NCI-H345 treated with DMSO at 0.1 percent for 48 hours (cell line): ENCODE measurements at regions not wholly inside any gene's neighbourhood (a gene's known extent, or its start where the extent isn't known, plus 50 kb on each side); places are given as distances from the start of the nearest gene placed in this dataset.

Experiments used
- DNase-seq: peaks from one replicate; lab custom pipeline; 2025; ENCODE audit not compliant: unreplicated experiment; lab: John Stamatoyannopoulos, UW

GRCh38 chr1:38721816-38722215 is 137.8 kb downstream of the RRAGC start:
- DNase-seq: no peak

- DNase-seq: no peak
These were observed 139.7 kb downstream of the RRAGC start for GRCh38 chr1:38719880-38720279.

GRCh38 chr1:38718031-38718430 is 141.5 kb downstream of the RRAGC start:
- no peak for DNase-seq

- DNase-seq: no peak
These were observed 143.3 kb downstream of the RRAGC start for GRCh38 chr1:38716229-38716628.

- DNase-seq: no peak
These were observed 144.2 kb downstream of the RRAGC start for GRCh38 chr1:38715415-38715814.

GRCh38 chr1:38712046-38712445 is 147.5 kb downstream of the RRAGC start:
- DNase-seq: no peak

- no peak for DNase-seq
These were observed 150.8 kb downstream of the RRAGC start for GRCh38 chr1:38708701-38709258.

GRCh38 chr1:38701088-38701487 is 158.5 kb downstream of the RRAGC start:
- no peak for DNase-seq

- no peak for DNase-seq
These were observed 159.5 kb downstream of the RRAGC start for GRCh38 chr1:38700077-38700470.

GRCh38 chr1:38699330-38700076 is 160.1 kb downstream of the RRAGC start:
- DNase-seq: no peak

GRCh38 chr1:38697387-38697786 is 162.2 kb downstream of the RRAGC start:
- DNase-seq: no peak

- DNase-seq: no peak
These were observed 163.2 kb downstream of the RRAGC start for GRCh38 chr1:38696371-38696770.

- DNase-seq: no peak
These were observed 165.8 kb downstream of the RRAGC start for GRCh38 chr1:38693759-38694158.

GRCh38 chr1:38693031-38693430 is 166.5 kb downstream of the RRAGC start:
- no peak for DNase-seq

GRCh38 chr1:38690790-38691449 is 168.7 kb downstream of the RRAGC start:
- no peak for DNase-seq

- no peak for DNase-seq
These were observed 172.7 kb downstream of the RRAGC start for GRCh38 chr1:38686927-38687255.

GRCh38 chr1:38686167-38686926 is 173.2 kb downstream of the RRAGC start:
- DNase-seq: no peak

GRCh38 chr1:38685388-38685787 is 174.2 kb downstream of the RRAGC start:
- DNase-seq: no peak

GRCh38 chr1:38680801-38681510 is 178.6 kb downstream of the RRAGC start:
- no peak for DNase-seq

- no peak for DNase-seq
These were observed 181.8 kb downstream of the RRAGC start for GRCh38 chr1:38677756-38678155.

- DNase-seq: no peak
These were observed 182.3 kb downstream of the RRAGC start for GRCh38 chr1:38677311-38677710.
